Epidermal melanocyte (primary cell): ENCODE measurements at regions not wholly inside any gene's neighbourhood (a gene's known extent, or its start where the extent isn't known, plus 50 kb on each side); places are given as distances from the start of the nearest gene placed in this dataset.
"Not testable (repeated sequence)": the region's sequence is repeated elsewhere in the genome, so short reads cannot be mapped to it uniquely, and the experiment has no call there.

Experiments
- DNase-seq: peaks from one replicate; pipeline ENCODE4 v3.0.0; 2011; ENCODE audit warnings: low spot score; ENCODE audit not compliant: insufficient read length

DNA sequence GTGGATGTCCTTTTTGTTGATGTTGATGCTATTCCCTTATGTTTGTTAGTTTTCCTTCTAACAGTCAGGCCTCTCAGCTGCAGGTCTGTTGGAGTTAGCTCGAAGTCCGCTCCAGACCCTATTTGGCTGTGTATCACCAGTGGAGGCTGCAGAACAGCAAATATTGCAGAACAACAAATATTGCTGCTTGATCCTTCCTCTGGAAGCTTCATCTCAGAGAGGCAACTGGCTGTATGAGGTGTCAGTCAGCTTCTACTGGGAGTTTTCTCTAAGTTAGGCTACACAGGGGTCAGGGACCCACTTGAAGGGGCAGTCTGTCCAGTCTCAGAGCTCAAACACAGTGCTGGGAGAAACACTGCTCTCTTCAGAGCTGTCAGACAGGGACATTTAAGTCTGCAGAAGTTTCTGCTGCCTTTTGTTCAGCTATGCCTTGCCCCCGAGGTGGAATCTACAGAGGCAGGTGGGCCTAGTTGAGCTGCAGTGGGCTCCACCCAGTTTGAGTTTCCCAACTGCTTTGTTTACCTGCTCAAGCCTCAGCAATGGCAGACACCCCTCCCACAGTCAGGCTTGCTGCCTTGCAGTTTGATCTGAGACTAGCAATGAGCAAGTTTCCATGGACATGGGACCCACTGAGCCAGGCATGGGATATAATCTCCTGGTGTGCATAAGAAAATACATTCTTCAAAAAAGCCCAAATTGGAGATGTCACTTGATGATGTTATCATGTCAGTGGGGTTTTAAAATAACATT lies 99.5 kb downstream of the KDM5D start:
- DNase-seq, result no peak

GRCh38 chrY:19637651-19638347 lies 106.7 kb downstream of the KDM5D start:
- DNase-seq, result no peak

GRCh38 chrY:19628926-19629325 lies 115.6 kb downstream of the KDM5D start:
- DNase-seq, result no peak

GRCh38 chrY:19622392-19622791 lies 122.1 kb downstream of the KDM5D start:
- DNase-seq, result no peak

DNA sequence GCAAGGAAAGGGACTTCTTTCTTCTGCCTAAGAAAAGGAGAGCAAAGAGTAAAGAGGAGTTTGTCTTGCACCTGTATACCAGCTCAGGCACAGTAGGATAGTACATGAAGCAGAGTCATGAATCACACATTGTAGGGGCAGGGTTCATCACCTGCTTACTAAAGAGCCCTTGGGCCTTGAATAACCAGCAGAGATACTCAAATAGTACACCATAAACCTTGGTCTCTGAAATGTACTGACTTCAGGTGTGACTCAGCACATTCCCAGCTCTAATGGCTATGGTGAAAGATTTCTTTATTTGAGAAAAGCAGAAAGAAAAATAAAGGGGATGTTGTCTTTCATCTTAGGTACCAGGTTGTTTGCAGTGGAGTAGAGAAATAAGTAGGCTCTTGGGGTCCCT lies 122.8 kb downstream of the KDM5D start:
- DNase-seq, result no peak

DNA sequence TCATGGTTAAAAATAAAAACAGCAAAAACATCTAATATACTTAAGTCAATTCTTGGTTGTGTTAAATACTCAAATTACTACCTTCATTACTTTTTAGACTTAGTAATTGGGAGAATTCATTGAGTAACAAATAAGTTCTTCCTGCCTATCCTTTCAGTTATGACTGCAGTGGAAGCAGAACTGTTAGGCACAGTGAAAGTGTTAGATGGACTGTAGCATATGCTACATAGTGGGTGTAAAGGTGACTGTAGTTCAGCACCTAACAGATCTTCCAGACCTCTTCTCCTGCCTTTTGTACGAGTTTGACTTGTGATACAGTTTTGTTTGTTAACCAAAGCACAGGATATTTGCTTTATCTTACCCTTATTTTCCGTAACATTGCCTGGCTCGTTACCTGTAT lies 143.4 kb downstream of the KDM5D start:
- no peak for DNase-seq

DNA sequence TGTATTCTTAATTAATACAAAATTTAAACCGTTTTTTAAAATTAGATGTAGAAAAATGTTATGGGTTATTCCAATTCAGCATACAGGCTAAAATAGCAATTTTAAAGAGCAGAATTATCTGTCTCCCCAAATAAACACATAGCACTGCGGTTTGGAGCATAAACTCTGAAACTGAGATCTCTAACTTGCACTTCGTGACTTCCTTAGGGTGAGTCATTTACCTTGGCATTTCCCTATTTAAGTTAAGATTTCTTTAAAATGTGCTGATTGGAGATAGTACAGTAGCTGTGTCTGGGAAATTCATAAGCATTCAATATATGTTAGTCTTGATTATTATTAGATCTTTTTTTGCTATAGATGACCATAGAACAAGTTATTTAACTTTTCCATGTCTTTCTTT lies 143.8 kb downstream of the KDM5D start:
- DNase-seq, result no peak

DNA sequence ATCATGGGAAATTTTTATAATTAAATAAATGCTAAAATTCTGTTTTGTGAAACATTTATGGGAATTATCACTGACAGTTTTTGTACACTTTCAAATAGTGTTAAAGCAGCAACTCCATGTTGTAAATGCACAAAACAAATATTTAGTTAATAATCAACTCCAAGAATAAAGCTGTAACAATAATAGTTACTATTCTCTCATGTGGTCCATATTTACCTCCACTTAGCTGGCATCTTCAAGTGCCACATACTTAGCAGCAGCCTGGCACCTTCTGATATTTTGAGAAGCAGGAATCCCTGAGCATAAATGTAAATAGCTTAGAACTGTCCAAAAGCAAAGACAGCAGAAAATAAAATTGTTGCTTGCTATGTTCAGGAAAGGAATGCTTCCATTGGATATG lies 154.3 kb downstream of the KDM5D start:
- no peak for DNase-seq

DNA sequence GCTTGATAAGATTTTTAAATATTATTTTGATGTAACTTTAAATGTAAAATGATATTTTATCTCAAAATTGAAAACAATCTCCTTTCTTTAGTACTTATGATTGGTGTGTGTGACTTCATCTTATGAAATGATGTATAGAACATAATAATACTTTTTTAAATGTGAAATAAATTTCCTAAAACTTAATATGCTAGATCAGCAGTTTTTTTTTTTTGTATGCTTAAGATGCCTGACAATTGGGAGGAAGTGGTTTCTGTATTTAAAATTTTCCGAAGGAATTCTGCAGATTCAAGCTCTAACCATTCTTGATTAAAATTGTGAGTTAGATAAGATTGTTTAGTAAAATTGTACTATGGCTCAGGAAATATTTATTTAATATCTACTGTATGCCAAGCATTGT lies 154.9 kb downstream of the KDM5D start:
- no peak for DNase-seq

- DNase-seq, result no peak
Observed at GRCh38 chrY:19587311-19587710, 157.2 kb downstream of the KDM5D start.

DNA sequence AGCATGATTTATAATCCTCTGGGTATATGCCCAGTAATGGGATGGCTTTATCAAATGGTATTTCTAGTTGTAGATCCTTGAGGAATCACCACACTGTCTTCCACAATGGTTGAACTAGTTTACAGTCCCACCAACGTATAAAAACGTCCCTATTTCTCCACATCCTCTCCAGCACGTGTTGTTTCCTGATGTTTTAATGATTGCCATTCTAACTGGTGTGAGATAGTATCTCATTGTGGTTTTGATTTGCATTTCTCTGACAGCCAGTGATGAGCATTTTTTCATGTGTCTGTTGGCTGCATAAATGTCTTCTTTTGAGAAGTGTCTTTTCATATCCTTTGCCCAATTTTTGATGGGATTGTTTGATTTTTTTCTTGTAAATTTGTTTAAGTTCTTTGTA lies 163.5 kb downstream of the KDM5D start:
- not testable (repeated sequence) for DNase-seq

GRCh38 chrY:19578281-19578874 lies 166.1 kb downstream of the KDM5D start:
- no peak for DNase-seq

GRCh38 chrY:19577250-19577649 lies 167.3 kb downstream of the KDM5D start:
- no peak for DNase-seq

- no peak for DNase-seq
Observed at GRCh38 chrY:19574939-19575338, 169.6 kb downstream of the KDM5D start.

- DNase-seq, result no peak
Observed at GRCh38 chrY:19573646-19574045, 170.9 kb downstream of the KDM5D start.

DNA sequence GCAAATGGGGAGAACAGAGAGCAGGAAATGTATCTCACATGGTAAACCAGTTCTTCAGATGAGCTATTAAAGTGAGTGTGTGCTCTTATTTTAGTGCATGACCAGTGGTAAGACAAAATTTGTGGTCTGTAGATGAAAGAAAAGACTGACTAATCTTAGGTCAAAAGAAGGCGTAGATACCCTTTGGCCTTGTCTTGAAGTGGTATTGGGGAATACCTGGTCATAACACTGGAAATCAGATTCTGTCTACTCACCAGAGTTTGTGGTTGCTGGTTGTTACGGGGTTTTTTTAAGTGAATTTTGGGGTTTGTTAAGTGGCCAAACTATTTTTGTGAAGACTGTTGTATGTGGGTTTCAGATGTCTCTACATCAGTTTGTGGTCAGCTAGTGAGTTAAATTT lies 173.5 kb downstream of the KDM5D start:
- DNase-seq, result no peak

DNA sequence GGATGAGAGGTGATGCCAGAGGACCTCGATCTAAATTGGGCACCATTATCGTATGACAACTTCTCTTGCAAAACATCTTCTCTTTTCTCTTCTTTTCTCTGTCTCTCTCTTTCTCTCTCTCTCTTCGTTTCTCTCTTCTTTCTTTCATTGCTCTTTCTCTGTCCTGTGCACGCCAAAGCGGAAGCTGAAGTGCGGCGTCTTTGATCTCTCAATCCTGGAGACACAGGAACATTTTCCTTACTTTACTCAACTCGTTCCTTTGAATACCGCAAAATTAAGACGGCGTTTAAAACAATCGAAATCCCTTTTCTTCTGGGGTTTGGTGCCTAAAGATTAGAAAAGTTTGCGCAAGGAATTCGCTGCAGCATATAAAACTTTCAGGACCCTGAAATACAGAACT lies 176.6 kb downstream of the KDM5D start:
- DNase-seq, result no peak

GRCh38 chrY:19567051-19567921 lies 177.2 kb downstream of the KDM5D start:
- peak; percentile 81 for DNase-seq

- DNase-seq, result no peak
Observed at GRCh38 chrY:19559161-19559560, 185.4 kb downstream of the KDM5D start.

DNA sequence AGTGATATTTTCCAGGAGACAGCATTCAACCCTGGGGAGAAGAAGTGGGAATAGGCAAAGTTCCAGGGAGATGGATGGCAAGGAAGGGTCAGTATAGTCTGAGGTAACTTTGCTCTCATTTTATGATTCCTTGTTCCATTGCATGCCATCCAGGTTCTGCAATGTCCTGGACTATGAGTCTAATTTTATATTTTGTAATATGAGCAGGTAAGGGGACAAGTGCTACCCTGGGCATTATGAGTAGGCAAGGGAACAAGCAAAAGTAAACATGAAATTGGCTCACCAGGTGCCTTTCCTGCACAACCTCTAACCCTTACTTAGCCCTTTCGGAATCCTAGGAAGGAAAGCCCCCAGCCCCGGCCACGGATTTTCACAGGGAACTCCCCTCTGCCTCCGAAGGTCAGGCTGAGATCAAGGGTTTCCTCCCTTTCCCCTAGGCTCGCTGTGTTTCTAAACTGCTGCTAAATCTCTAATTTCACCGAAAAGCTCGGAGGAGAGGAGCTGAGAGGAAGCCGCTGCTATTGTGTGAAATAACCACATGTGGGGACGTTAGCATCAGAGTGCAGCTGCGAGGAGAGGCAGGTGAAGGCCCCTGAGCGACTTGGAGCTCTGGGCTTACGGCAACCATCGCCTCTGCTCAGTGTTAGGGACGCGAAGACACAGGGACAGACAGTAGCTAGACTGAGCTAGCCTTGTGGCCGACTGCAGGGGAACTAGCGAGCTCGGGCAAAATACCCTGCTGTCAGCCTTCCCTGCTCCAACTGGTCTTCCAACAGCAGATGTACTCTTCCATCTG lies 194.7 kb downstream of the KDM5D start:
- no peak for DNase-seq
